Skeletal muscle tissue (tissue), 3 donors: ENCODE measurements at regions not wholly inside any gene's neighbourhood (a gene's known extent, or its start where the extent isn't known, plus 50 kb on each side); places are given as distances from the start of the nearest gene placed in this dataset.
"Not testable (repeated sequence)": the region's sequence is repeated elsewhere in the genome, so short reads cannot be mapped to it uniquely, and the experiment has no call there.

Experiments
- H3K27ac ChIP-seq: one replicate; pipeline ENCODE4 v1.7.0; 2013; ENCODE audit warnings: mild to moderate bottlenecking, low read depth, low read length, inconsistent platforms
- H3K27me3 ChIP-seq, 3 donors: one replicate each; pipeline ENCODE4 v1.7.0; 2013; ENCODE audit warnings: low read length in 3 of 3; ENCODE audit not compliant: control insufficient read depth in 3 of 3, insufficient read depth in 3 of 3
- H3K36me3 ChIP-seq, 3 donors: one replicate each; pipeline ENCODE4 v1.7.0; 2013; ENCODE audit warnings: low read length in 3 of 3; ENCODE audit not compliant: control insufficient read depth in 3 of 3, insufficient read depth in 3 of 3
- H3K4me1 ChIP-seq, 3 donors: one replicate each; pipeline ENCODE4 v1.7.0; 2013; ENCODE audit warnings: low read length in 3 of 3, mild to moderate bottlenecking in 3 of 3; ENCODE audit not compliant: control insufficient read depth in 3 of 3, insufficient read depth in 3 of 3
- H3K4me3 ChIP-seq, 3 donors: one replicate each; pipeline ENCODE4 v1.7.0; 2013; ENCODE audit warnings: low read length in 3 of 3
- H3K9ac ChIP-seq, 3 donors: one replicate each; pipeline ENCODE4 v1.7.0; 2013; ENCODE audit warnings: low read length in 3 of 3, mild to moderate bottlenecking in 3 of 3, moderate library complexity in 2 of 3, low read depth in 1 of 3
- H3K9me3 ChIP-seq, 3 donors: one replicate each; pipeline ENCODE4 v1.7.0; 2013; ENCODE audit warnings: low read length in 3 of 3; ENCODE audit not compliant: control insufficient read depth in 3 of 3
- donor health status: Osteomylitis.

- H3K27me3 ChIP-seq = no peaks in the 10 kb centered on the region
- H3K27ac ChIP-seq = no peak overlapping the region
- no peak overlapping the region for H3K4me3 ChIP-seq
- no peaks in the 10 kb centered on the region for H3K36me3 ChIP-seq
- H3K9me3 ChIP-seq = no peaks in the 10 kb centered on the region
- no peaks in the 10 kb centered on the region for H3K4me1 ChIP-seq
- H3K9ac ChIP-seq = no peak overlapping the region
Measured at GRCh38 chr18:35797948-35798347, 174.5 kb upstream of the RMP24 start.

DNA sequence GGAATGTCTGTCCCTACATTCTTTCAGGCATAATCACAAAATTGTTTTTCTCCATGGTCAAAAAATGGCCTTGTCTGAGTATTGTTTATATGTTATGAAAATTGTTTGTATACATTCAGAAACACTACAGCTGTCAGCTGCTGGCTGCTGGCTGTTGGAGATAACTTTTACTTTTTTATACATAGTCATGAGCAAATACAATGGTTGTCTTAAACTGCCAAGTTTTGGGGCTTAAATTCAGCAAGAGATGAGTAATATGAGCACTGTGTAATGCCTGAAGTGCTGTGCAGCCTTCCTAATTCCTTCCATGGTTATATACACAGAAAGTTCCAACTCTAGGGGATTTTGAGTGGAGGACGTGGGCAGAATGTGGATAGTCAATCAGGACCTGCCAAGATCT is 168.9 kb upstream of the RMP24 start:
- no peaks in the 10 kb centered on the region for H3K4me1 ChIP-seq
- no peak overlapping the region for H3K9ac ChIP-seq
- no peaks in the 10 kb centered on the region for H3K36me3 ChIP-seq
- no peak overlapping the region for H3K4me3 ChIP-seq
- no peaks in the 10 kb centered on the region for H3K9me3 ChIP-seq
- no peak overlapping the region for H3K27ac ChIP-seq
- no peaks in the 10 kb centered on the region for H3K27me3 ChIP-seq

DNA sequence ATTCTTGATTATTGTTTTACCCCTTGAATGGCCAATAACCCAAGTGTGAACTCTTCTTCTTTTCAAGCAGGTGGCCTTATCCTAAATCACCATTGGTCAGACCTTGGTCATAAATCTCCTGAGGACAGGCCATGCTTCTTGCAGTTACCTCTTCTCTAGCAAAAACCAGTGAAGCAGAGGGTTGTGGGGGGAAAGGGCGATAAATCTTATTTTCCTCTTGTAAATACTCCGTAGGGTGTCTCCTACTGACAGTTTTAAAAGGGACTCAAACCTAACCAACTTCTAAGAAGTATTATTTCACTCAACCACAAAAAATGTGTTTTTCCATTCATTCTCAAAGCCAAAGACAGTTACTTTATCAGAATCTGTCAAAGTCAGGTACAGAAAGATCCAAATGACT is 168.1 kb upstream of the RMP24 start:
- H3K36me3 ChIP-seq = no peaks in the 10 kb centered on the region
- H3K4me3 ChIP-seq = no peak overlapping the region
- H3K27ac ChIP-seq = no peak overlapping the region
- no peaks in the 10 kb centered on the region for H3K4me1 ChIP-seq
- no peaks in the 10 kb centered on the region for H3K9me3 ChIP-seq
- H3K9ac ChIP-seq = no peak overlapping the region
- no peaks in the 10 kb centered on the region for H3K27me3 ChIP-seq

DNA sequence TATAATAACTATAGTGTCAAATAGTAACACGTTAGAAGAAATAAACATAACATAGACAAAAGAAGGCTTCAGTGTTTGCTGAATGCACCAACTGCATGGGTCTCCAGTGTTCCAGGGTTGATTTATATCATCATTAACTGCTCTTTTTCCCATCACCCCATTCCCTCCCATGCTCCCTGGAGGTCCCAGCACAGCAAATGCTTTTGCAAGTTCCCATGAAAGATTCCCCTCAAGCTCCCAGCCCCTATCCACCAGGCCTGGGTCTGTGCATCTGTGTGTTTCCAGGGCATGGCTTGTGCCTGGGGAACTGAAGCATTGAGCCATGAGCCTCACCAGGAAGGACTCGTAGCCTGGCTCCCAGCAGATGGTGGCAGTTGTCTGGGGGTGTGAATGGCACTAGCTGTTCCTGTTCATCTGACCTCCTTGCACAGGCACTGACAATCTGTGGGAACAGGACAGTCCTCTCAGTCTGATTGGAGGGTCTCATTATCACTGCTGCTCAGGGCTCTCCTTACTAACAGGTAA is 164.6 kb upstream of the RMP24 start:
- Histone ChIP-seq H3K4me1 (no peaks in the 10 kb centered on the region), H3K9me3 (no peaks in the 10 kb centered on the region), H3K27ac (no peak overlapping the region), H3K9ac (no peak overlapping the region), H3K36me3 (no peaks in the 10 kb centered on the region), H3K27me3 (no peaks in the 10 kb centered on the region), H3K4me3 (no peak overlapping the region)

GRCh38 chr18:35808796-35809195 is 163.7 kb upstream of the RMP24 start:
- Histone ChIP-seq H3K9ac (no peak overlapping the region), H3K9me3 (no peaks in the 10 kb centered on the region), H3K27me3 (no peaks in the 10 kb centered on the region), H3K4me1 (no peaks in the 10 kb centered on the region), H3K27ac (no peak overlapping the region), H3K36me3 (no peaks in the 10 kb centered on the region), H3K4me3 (no peak overlapping the region)

GRCh38 chr18:35810520-35810919 is 162.0 kb upstream of the RMP24 start:
- Histone ChIP-seq H3K4me1 (no peaks in the 10 kb centered on the region), H3K27me3 (no peaks in the 10 kb centered on the region), H3K4me3 (no peak overlapping the region), H3K9me3 (no peaks in the 10 kb centered on the region), H3K9ac (no peak overlapping the region), H3K27ac (no peak overlapping the region), H3K36me3 (no peaks in the 10 kb centered on the region)

DNA sequence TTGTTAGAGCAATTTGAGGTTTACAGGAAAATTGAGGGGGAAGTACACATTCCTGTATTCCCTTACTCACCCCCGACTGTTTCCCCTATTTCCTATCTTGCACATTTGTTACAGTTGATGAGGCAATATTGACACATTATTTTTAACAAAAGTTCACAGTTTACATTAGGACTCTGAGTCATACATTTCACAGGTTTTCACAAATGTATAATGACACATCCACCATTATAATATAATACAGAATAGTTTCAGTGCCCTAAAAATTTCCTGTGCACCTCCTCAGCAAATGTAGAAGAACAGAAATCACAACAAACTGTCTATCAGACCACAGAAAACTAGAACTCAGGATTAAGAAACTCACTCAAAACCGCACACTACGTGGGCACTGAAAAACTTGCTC is 160.6 kb upstream of the RMP24 start:
- Histone ChIP-seq H3K9me3 (no peaks in the 10 kb centered on the region), H3K4me3 (no peak overlapping the region), H3K9ac (no peak overlapping the region), H3K36me3 (no peaks in the 10 kb centered on the region), H3K27me3 (no peaks in the 10 kb centered on the region), H3K4me1 (no peaks in the 10 kb centered on the region), H3K27ac (no peak overlapping the region)

DNA sequence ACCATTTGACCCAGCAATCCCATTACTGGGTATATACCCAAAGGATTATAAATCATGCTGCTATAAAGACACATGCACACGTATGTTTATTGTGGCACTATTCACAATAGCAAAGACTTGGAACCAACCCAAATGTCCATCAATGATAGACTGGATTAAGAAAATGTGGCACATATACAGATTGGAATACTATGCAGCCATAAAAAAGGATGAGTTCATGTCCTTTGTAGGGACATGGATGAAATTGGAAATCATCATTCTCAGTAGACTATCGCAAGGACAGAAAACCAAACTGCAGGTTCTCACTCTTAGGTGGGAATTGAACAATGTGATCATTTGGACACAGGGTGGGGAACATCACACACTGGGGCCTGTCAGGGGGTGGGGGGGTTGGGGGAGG is 157.5 kb upstream of the RMP24 start:
- H3K4me3 ChIP-seq, H3K27ac ChIP-seq: not testable (repeated sequence)

DNA sequence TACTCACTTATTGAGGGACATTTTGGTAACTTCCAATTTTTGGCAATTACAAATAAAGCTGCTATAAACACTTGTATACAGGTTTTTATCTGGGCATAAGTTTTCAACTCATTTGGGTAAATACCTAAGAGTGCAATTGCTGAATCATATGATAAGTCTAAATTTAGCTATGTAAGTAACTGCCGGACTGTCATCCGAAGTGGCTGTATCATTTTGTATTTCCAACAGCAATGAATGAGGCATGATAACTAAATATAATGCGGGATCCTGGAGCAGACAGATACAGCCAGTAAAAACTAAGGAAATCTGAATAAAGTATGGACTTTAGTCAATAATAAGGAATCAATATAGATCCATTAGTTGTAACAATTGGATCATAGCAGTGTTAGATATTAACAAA is 156.5 kb upstream of the RMP24 start:
- H3K4me3 ChIP-seq = no peak overlapping the region
- no peaks in the 10 kb centered on the region for H3K36me3 ChIP-seq
- peaks cover 0 to 6% (median 3%) of the 10 kb centered on the region in 3 donors for H3K27me3 ChIP-seq
- no peaks in the 10 kb centered on the region for H3K9me3 ChIP-seq
- H3K27ac ChIP-seq = no peak overlapping the region
- H3K4me1 ChIP-seq = no peaks in the 10 kb centered on the region
- no peak overlapping the region for H3K9ac ChIP-seq

More for the DNA sequence above, 157.5 kb upstream of the RMP24 start:
- not testable (repeated sequence) for H3K27me3 ChIP-seq, H3K9me3 ChIP-seq, H3K36me3 ChIP-seq, H3K9ac ChIP-seq, H3K4me1 ChIP-seq

DNA sequence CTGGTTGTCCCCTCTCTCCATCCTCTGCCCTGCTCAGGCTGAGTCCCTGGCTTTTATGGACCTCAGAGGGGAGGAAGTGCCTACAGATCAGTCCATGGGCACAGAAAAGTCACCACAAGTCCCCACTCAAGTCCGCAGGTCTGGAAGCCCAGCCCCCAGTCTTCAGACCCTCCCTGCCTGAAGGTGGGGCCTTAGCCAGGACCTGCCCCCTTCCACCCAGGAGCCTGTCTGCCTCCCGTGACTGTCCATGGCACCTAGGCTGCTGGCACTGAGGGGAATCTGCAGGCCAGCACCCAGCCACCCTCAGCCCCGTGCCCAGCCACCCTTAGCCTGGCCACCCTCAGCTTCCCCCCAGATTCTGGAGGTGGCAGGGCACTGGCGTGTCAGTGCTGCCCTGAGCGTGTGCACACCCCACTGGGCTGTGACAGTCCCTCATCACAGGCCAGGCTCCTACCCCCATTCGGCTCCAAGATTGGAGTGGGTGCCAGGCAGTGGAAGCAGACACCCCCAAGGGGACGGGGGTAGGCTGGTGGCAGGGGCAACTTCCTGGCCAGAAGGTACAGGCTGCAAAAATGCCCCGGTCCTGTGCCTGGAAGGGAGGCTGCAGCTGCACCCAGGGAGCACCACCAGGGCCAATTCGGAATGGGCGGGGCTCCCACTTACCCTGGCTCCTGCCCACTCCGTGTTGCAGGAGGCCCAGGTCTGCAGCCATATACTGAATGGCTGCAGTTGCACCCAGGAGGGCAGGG is 154.7 kb upstream of the RMP24 start:
- H3K9me3 ChIP-seq = no peaks in the 10 kb centered on the region
- H3K9ac ChIP-seq = no peak overlapping the region
- peaks cover 0 to 6% (median 3%) of the 10 kb centered on the region in 3 donors for H3K27me3 ChIP-seq
- no peaks in the 10 kb centered on the region for H3K4me1 ChIP-seq
- no peak overlapping the region for H3K4me3 ChIP-seq
- no peak overlapping the region for H3K27ac ChIP-seq
- no peaks in the 10 kb centered on the region for H3K36me3 ChIP-seq
